K562 (cell line): ENCODE measurements at regions not wholly inside any gene's neighbourhood (a gene's known extent, or its start where the extent isn't known, plus 50 kb on each side); places are given as distances from the start of the nearest gene placed in this dataset.

Experiments used
- BRCA1 ChIP-seq, 2 experiments: fragments of 450-650 bp in 1 of 2; sonication (generic) in 1 of 2; formaldehyde crosslinking in 1 of 2; IDR thresholded peaks; 2 replicates each; pipeline versions ENCODE4 v1.5.0 to v1.6.1; 2017 to 2020; ENCODE audit warnings: mild to moderate bottlenecking in 1 of 2, missing genetic modification reagents in 1 of 2
- EZH2 ChIP-seq: IDR thresholded peaks from 2 replicates; pipeline ENCODE4 v1.6.1; 2012; ENCODE audit warnings: low read depth, mild to moderate bottlenecking, inconsistent platforms, low read length, borderline replicate concordance
- GABPB1 ChIP-seq: sonication (generic); formaldehyde crosslinking; IDR thresholded peaks from 2 replicates; pipeline ENCODE4 v1.8.0; 2022; ENCODE audit warnings: mild to moderate bottlenecking, missing genetic modification reagents
- MCM2 ChIP-seq: fragments of 450-650 bp; IDR thresholded peaks from 2 replicates; pipeline ENCODE4 v1.6.1; 2017; ENCODE audit warnings: low read depth, mild to moderate bottlenecking
- NBN ChIP-seq: fragments of 450-650 bp; IDR thresholded peaks from 2 replicates; pipeline ENCODE4 v1.6.1; 2016; ENCODE audit warnings: low read depth, mild to moderate bottlenecking
- NR1H2 ChIP-seq: sonication (generic); formaldehyde crosslinking; IDR thresholded peaks from 2 replicates; pipeline ENCODE4 v1.4.0; 2020; ENCODE audit warnings: mild to moderate bottlenecking, missing genetic modification reagents
- SIN3A ChIP-seq, 2 experiments: fragments of 150-350 bp in 1 of 2; IDR thresholded peaks; 2 replicates each; pipeline ENCODE4 v1.6.1; 2011 to 2016; ENCODE audit warnings: borderline replicate concordance in 2 of 2, low read depth in 2 of 2, low read length in 2 of 2, mild to moderate bottlenecking in 2 of 2, moderate library complexity in 2 of 2; ENCODE audit not compliant: control insufficient read depth in 1 of 2
- SMARCA4 ChIP-seq: fragments of 450-650 bp; IDR thresholded peaks from 2 replicates; pipeline ENCODE4 v1.6.1; 2016
- TARDBP ChIP-seq: fragments of 450-650 bp; IDR thresholded peaks from 2 replicates; pipeline ENCODE4 v1.6.1; 2016
- TCF3 ChIP-seq: sonication (generic); formaldehyde crosslinking; IDR thresholded peaks from 2 replicates; pipeline ENCODE4 v1.4.0; 2020; ENCODE audit warnings: mild to moderate bottlenecking, missing genetic modification reagents
- TEAD4 ChIP-seq, 2 experiments: sonication (generic) in 1 of 2; formaldehyde crosslinking in 1 of 2; IDR thresholded peaks; 2 replicates each; pipeline versions ENCODE4 v1.6.1 to v1.8.0; 2012 to 2022; ENCODE audit warnings: borderline replicate concordance in 1 of 2, inconsistent platforms in 1 of 2, low read length in 1 of 2, mild to moderate bottlenecking in 1 of 2, missing genetic modification reagents in 1 of 2
- XRCC5 ChIP-seq: fragments of 200-400 bp; formaldehyde crosslinking; IDR thresholded peaks from 2 replicates; pipeline ENCODE4 v1.6.1; 2017; ENCODE audit warnings: low read depth, mild to moderate bottlenecking, low read length
- YY1 ChIP-seq, 3 experiments: IDR thresholded peaks; 2 replicates each; pipeline ENCODE4 v1.6.1; 2011; ENCODE audit warnings: low read length in 2 of 3, mild to moderate bottlenecking in 2 of 3, moderate library complexity in 2 of 3, borderline replicate concordance in 1 of 3, control low read depth in 1 of 3, low read depth in 1 of 3; ENCODE audit not compliant: insufficient read depth in 3 of 3, insufficient replicate concordance in 2 of 3, control insufficient read depth in 1 of 3, insufficient read length in 1 of 3; ENCODE audit errors: extremely low read depth in 1 of 3
- ZKSCAN1 ChIP-seq: fragments of 150-350 bp; IDR thresholded peaks from 2 replicates; pipeline ENCODE4 v1.6.1; 2016; ENCODE audit warnings: low read depth, low read length
- ZNF263 ChIP-seq: sonication (generic); formaldehyde crosslinking; IDR thresholded peaks from 2 replicates; pipeline ENCODE4 v1.8.0; 2022; ENCODE audit warnings: mild to moderate bottlenecking, missing genetic modification reagents, borderline replicate concordance
- ZNF584 ChIP-seq: fragments of 200-800 bp; sonication (Bioruptor generic); IDR thresholded peaks from 2 replicates; pipeline ENCODE4 v1.6.1; 2016; ENCODE audit warnings: low read depth, mild to moderate bottlenecking, missing genetic modification characterization, missing compliant biosample characterization
- ZNF589 ChIP-seq: fragments of 200-800 bp; sonication (Bioruptor generic); IDR thresholded peaks from 2 replicates; pipeline ENCODE4 v1.6.1; 2016; ENCODE audit warnings: low read depth, missing genetic modification characterization, missing compliant biosample characterization
- TF ChIP-seq, protein P1 (sequence below), 2 experiments: fragments of 450-650 bp in 1 of 2; sonication (generic) in 1 of 2; formaldehyde crosslinking in 1 of 2; IDR thresholded peaks in 1 of 2; conservative IDR thresholded peaks in 1 of 2; 2 replicates each; pipeline versions ENCODE4 v1.6.1 to v1.8.1; 2016 to 2023; ENCODE audit warnings: mild to moderate bottlenecking in 2 of 2, moderate library complexity in 2 of 2, inconsistent platforms in 1 of 2, missing genetic modification reagents in 1 of 2
- TF ChIP-seq, protein P2 (sequence below): fragments of 250-450 bp; sonication (Bioruptor Pico); IDR thresholded peaks from 2 replicates; pipeline ENCODE4 v1.5.0; 2022; ENCODE audit warnings: mild to moderate bottlenecking
- TF ChIP-seq, protein P3 (sequence below): sonication (generic); formaldehyde crosslinking; IDR thresholded peaks from 2 replicates; pipeline ENCODE4 v1.8.0; 2023; ENCODE audit warnings: mild to moderate bottlenecking, missing genetic modification reagents

DNA sequence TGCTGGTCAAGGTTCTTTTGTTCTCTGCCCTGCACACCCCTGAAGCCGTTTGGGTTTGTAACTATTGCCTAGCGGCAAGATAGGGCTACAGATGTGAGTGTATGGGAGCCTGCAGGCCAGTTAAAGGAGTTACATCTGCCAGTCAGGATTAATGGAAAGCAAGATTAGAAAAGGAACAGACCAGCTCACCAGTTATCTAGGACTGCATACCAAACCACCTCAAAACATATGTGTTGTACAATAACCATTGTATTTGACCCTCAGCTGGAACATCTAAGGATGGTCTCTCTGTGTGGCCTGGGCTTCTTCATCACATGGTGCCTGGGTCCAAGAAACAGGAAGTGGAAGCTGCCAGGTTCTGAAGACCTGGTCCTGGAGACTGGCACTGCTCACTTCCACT is 52.5 kb upstream of the FBXO28 start (continued):
- TF ChIP-seq NBN (no peak), EZH2 (peak; percentile 39; the same call in 1 of the 2 replicates), ZKSCAN1 (no peak; the same call in 1 of the 2 replicates), ZNF584 (no peak), TCF3 (peak; percentile 89), ZNF263 (no peak), TEAD4 (IDR thresholded peaks at IDR 0.05; ENCODE audit: low read length) (peak; percentile 95), TEAD4 (CRISPR knock-in tag; IDR thresholded peaks at IDR 0.05; ENCODE audit: borderline replicate concordance) (no peak), NR1H2 (CRISPR knock-in tag) (no peak), YY1 (IDR thresholded peaks at IDR 0.05; ENCODE audit: borderline replicate concordance in 1 of 3, control insufficient read depth in 1 of 3, extremely low read depth in 1 of 3, insufficient read depth in 3 of 3, insufficient read length in 1 of 3, insufficient replicate concordance in 2 of 3, low read depth in 1 of 3, low read length in 2 of 3) (no peak), XRCC5 (no peak), BRCA1 (IDR thresholded peaks at IDR 0.05) (no peak), BRCA1 (CRISPR knock-in tag; IDR thresholded peaks at IDR 0.05) (no peak), ZNF589 (CRISPR knock-in tag) (no peak), TARDBP (no peak), MCM2 (no peak), SMARCA4 (peak; percentile 75), GABPB1 (CRISPR knock-in tag) (0 out of 2 replicates have a peak, but pooled peaks have one; percentile 19), SIN3A (IDR thresholded peaks at IDR 0.05; ENCODE audit: borderline replicate concordance in 2 of 2, control insufficient read depth in 1 of 2, low read depth in 2 of 2, low read length in 2 of 2) (no peak)
- TF ChIP-seq, protein P1, sequence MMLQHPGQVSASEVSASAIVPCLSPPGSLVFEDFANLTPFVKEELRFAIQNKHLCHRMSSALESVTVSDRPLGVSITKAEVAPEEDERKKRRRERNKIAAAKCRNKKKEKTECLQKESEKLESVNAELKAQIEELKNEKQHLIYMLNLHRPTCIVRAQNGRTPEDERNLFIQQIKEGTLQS (IDR thresholded peaks at IDR 0.05) = no peak
- TF ChIP-seq, protein P1 (CRISPR knock-in tag; conservative IDR thresholded peaks at IDR 0.05) = no peak
- TF ChIP-seq, protein P2, sequence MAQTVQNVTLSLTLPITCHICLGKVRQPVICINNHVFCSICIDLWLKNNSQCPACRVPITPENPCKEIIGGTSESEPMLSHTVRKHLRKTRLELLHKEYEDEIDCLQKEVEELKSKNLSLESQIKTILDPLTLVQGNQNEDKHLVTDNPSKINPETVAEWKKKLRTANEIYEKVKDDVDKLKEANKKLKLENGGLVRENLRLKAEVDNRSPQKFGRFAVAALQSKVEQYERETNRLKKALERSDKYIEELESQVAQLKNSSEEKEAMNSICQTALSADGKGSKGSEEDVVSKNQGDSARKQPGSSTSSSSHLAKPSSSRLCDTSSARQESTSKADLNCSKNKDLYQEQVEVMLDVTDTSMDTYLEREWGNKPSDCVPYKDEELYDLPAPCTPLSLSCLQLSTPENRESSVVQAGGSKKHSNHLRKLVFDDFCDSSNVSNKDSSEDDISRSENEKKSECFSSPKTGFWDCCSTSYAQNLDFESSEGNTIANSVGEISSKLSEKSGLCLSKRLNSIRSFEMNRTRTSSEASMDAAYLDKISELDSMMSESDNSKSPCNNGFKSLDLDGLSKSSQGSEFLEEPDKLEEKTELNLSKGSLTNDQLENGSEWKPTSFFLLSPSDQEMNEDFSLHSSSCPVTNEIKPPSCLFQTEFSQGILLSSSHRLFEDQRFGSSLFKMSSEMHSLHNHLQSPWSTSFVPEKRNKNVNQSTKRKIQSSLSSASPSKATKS = no peak
- TF ChIP-seq, protein P3, sequence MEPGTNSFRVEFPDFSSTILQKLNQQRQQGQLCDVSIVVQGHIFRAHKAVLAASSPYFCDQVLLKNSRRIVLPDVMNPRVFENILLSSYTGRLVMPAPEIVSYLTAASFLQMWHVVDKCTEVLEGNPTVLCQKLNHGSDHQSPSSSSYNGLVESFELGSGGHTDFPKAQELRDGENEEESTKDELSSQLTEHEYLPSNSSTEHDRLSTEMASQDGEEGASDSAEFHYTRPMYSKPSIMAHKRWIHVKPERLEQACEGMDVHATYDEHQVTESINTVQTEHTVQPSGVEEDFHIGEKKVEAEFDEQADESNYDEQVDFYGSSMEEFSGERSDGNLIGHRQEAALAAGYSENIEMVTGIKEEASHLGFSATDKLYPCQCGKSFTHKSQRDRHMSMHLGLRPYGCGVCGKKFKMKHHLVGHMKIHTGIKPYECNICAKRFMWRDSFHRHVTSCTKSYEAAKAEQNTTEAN (CRISPR knock-in tag) = no peak
